HCT116 (cell line): ENCODE measurements at regions not wholly inside any gene's neighbourhood (a gene's known extent, or its start where the extent isn't known, plus 50 kb on each side); places are given as distances from the start of the nearest gene placed in this dataset.

Source experiments
- ATAC-seq: fragments of 200-7000 bp; cut with Tn5 transposase; 2 replicates; pipeline ENCODE4 v1.9.1; 2020; ENCODE audit warnings: mild to moderate bottlenecking, moderate library complexity
- BruUV-seq: library from RNA; stranded (reverse); fragments of 400-500 nt; replicated peaks from 2 replicates; lab custom pipeline; 2021; lab: Mats Ljungman, UMichigan
- CTCF ChIA-PET: fragments of 300-600 bp; sonication (Branson Sonifier 250); formaldehyde crosslinking; loops from one replicate; lab custom pipeline; 2021; ENCODE audit warnings: antibody characterized with exemption; lab: Charles Lee
- POLR2A ChIA-PET: fragments of 300-600, 350-600 bp; sonication (Branson Sonifier 250); formaldehyde crosslinking; loops from one replicate; lab custom pipeline; 2021; ENCODE audit warnings: antibody characterized with exemption; lab: Charles Lee
- RAD21 ChIA-PET, 2 experiments: fragments of 300-600 bp; sonication (Branson Sonifier 250); formaldehyde crosslinking; loops; one replicate each; lab custom pipeline; 2023; ENCODE audit warnings: low total read pairs in 2 of 2; ENCODE audit not compliant: uncharacterized antibody in 2 of 2, unreplicated experiment in 2 of 2, low non-redundant PET in 1 of 2; lab: Charles Lee
- DNase-seq: peaks from one replicate; pipeline ENCODE4 v3.0.0-alpha.2; 2010; ENCODE audit warnings: low read depth, low spot score
- H2AFZ ChIP-seq: fragments of 200-600 bp; shearing (Covaris generic), sonication (generic); 2 replicates; pipeline ENCODE4 v1.6.1; 2017; ENCODE audit warnings: low read depth, mixed run types, mixed read lengths, antibody characterized with exemption, low read length; ENCODE audit not compliant: poor library complexity, severe bottlenecking
- H3K27ac ChIP-seq: 2 replicates; pipeline ENCODE4 v1.5.1; 2012; ENCODE audit warnings: low read depth, low read length
- H3K27me3 ChIP-seq: fragments of 200-600 bp; sonication (generic); 2 replicates; pipeline ENCODE4 v1.6.1; 2016; ENCODE audit warnings: mixed run types, low read length, mixed read lengths; ENCODE audit not compliant: insufficient read depth
- H3K36me3 ChIP-seq, 2 experiments: fragments of 200-500 bp in 1 of 2; fragments of 200-600 bp in 1 of 2; sonication (Bioruptor generic) in 1 of 2; sonication (generic) in 1 of 2; 2 replicates each; pipeline versions ENCODE4 v1.5.1 to v1.6.1; 2014 to 2016; ENCODE audit warnings: low read length in 2 of 2, inconsistent platforms in 1 of 2, mixed read lengths in 1 of 2, mixed run types in 1 of 2; ENCODE audit not compliant: insufficient read depth in 2 of 2, control insufficient read depth in 1 of 2
- H3K4me1 ChIP-seq, 2 experiments: fragments of 200-600 bp in 1 of 2; sonication (generic) in 1 of 2; 2 replicates each; pipeline versions ENCODE4 v1.5.1 to v1.6.1; 2012 to 2017; ENCODE audit warnings: low read length in 2 of 2, inconsistent platforms in 1 of 2, mild to moderate bottlenecking in 1 of 2, mixed read lengths in 1 of 2, mixed run types in 1 of 2, moderate library complexity in 1 of 2; ENCODE audit not compliant: insufficient read depth in 2 of 2, control insufficient read depth in 1 of 2
- H3K4me2 ChIP-seq: fragments of 200-600 bp; sonication (generic); 2 replicates; pipeline ENCODE4 v1.6.1; 2017; ENCODE audit warnings: mixed run types, low read length, mixed read lengths
- H3K4me3 ChIP-seq, 2 experiments: fragments of 200-600 bp in 1 of 2; sonication (generic) in 1 of 2; replicated peaks in 1 of 2; 2 replicates each; pipeline ENCODE4 v1.5.1; 2011 to 2016; ENCODE audit warnings: low read length in 2 of 2, control low read depth in 1 of 2, low read depth in 1 of 2, mild to moderate bottlenecking in 1 of 2, mixed read lengths in 1 of 2, mixed run types in 1 of 2
- H3K79me2 ChIP-seq: fragments of 200-600 bp; sonication (generic); 2 replicates; pipeline ENCODE4 v1.6.1; 2017; ENCODE audit warnings: mild to moderate bottlenecking, mixed run types, low read length, moderate library complexity, mixed read lengths; ENCODE audit not compliant: insufficient read depth
- H3K9ac ChIP-seq: fragments of 200-600 bp; sonication (generic); 2 replicates; pipeline ENCODE4 v1.6.1; 2016; ENCODE audit warnings: low read length, mixed read lengths
- H3K9me2 ChIP-seq: fragments of 200-600 bp; sonication (generic), shearing (Covaris generic); 2 replicates; pipeline ENCODE4 v1.6.1; 2017; ENCODE audit warnings: mixed run types, mild to moderate bottlenecking, moderate library complexity; ENCODE audit not compliant: insufficient read depth
- H3K9me3 ChIP-seq, 2 experiments: fragments of 200-500 bp in 1 of 2; fragments of 200-600 bp in 1 of 2; sonication (Bioruptor generic) in 1 of 2; sonication (generic) in 1 of 2; 2 replicates each; pipeline ENCODE4 v1.6.1; 2014 to 2017; ENCODE audit warnings: low read length in 2 of 2, mixed read lengths in 2 of 2, inconsistent platforms in 1 of 2, low read depth in 1 of 2, mild to moderate bottlenecking in 1 of 2, mixed run types in 1 of 2, moderate library complexity in 1 of 2; ENCODE audit not compliant: control insufficient read depth in 1 of 2, insufficient read depth in 1 of 2
- H4K20me1 ChIP-seq: fragments of 200-600 bp; sonication (generic), shearing (Covaris generic); 2 replicates; pipeline ENCODE4 v1.6.1; 2017; ENCODE audit warnings: mixed run types, mild to moderate bottlenecking, moderate library complexity; ENCODE audit not compliant: insufficient read depth
- EZH2 ChIP-seq: fragments of 200-600 bp; sonication (generic); IDR thresholded peaks from 2 replicates; pipeline ENCODE4 v1.6.1; 2017; ENCODE audit warnings: antibody characterized with exemption, mixed run types
- EZH2phosphoT487 ChIP-seq: fragments of 200-600 bp; IDR thresholded peaks from 2 replicates; pipeline ENCODE4 v1.6.1; 2018; ENCODE audit warnings: antibody characterized with exemption, borderline replicate concordance
- FOSL1 ChIP-seq: IDR thresholded peaks from 2 replicates; pipeline ENCODE4 v1.6.1; 2012; ENCODE audit warnings: low read depth
- POLR2AphosphoS5 ChIP-seq: IDR thresholded peaks from 2 replicates; pipeline ENCODE4 v1.6.1; 2011; ENCODE audit warnings: mild to moderate bottlenecking, low read depth, low read length, moderate library complexity
- SIN3A ChIP-seq: IDR thresholded peaks from 2 replicates; pipeline ENCODE4 v1.6.1; 2012; ENCODE audit warnings: low read depth
- SP1 ChIP-seq: IDR thresholded peaks from 2 replicates; pipeline ENCODE4 v1.6.1; 2012; ENCODE audit warnings: low read depth
- SRF ChIP-seq: IDR thresholded peaks from 2 replicates; pipeline ENCODE4 v1.6.1; 2012; ENCODE audit warnings: low read depth
- YY1 ChIP-seq: IDR thresholded peaks from 2 replicates; pipeline ENCODE4 v1.6.1; 2011; ENCODE audit warnings: low read length, low read depth, moderate library complexity, mild to moderate bottlenecking; ENCODE audit not compliant: insufficient replicate concordance; ENCODE audit errors: extremely low read depth
- ZFX ChIP-seq: fragments of 450-650 bp; IDR thresholded peaks from 2 replicates; pipeline ENCODE4 v1.6.1; 2017
- ZNF274 ChIP-seq: fragments of 200-500 bp; sonication (Bioruptor generic); IDR thresholded peaks from 2 replicates; pipeline ENCODE4 v1.6.1; 2014; ENCODE audit warnings: mild to moderate bottlenecking, low read depth, low read length, inconsistent platforms
- intact Hi-C: fragments of 100-400 bp; cut with micrococcal nuclease; formaldehyde crosslinking; loops from 2 replicates; pipeline ENCODE4 v1.10.0; 2022
- TF ChIP-seq, protein P1 (sequence below): IDR thresholded peaks from 2 replicates; pipeline ENCODE4 v1.6.1; 2012
- TF ChIP-seq, protein P2 (sequence below): IDR thresholded peaks from 2 replicates; pipeline ENCODE4 v1.6.1; 2011; ENCODE audit warnings: mild to moderate bottlenecking, low read length, moderate library complexity; ENCODE audit not compliant: insufficient replicate concordance; ENCODE audit errors: extremely low read depth
- TF ChIP-seq, protein P3 (sequence below), 3 experiments: fragments of 200-600 bp in 1 of 3; sonication (generic) in 1 of 3; IDR thresholded peaks in 2 of 3; conservative IDR thresholded peaks in 1 of 3; 2 replicates each; pipeline ENCODE4 v1.5.1; 2012 to 2017; ENCODE audit warnings: low read depth in 2 of 3, low read length in 2 of 3, antibody characterized with exemption in 1 of 3, borderline replicate concordance in 1 of 3, control low read depth in 1 of 3, mild to moderate bottlenecking in 1 of 3, mixed read lengths in 1 of 3, mixed run types in 1 of 3, moderate library complexity in 1 of 3; ENCODE audit not compliant: insufficient read depth in 1 of 3
- TF ChIP-seq, protein P4 (sequence below): IDR thresholded peaks from 2 replicates; pipeline ENCODE4 v1.6.1; 2012; ENCODE audit warnings: low read depth

- BruUV-seq = no TSS peak
- Histone ChIP-seq H3K79me2 (no peaks in the 10 kb centered on the region), H3K9ac (no peak overlapping the region), H3K27ac (no peak overlapping the region), H4K20me1 (no peaks in the 10 kb centered on the region), H3K4me3 (no peak overlapping the region), H3K4me1 (no peaks in the 10 kb centered on the region), H3K9me2 (no peaks in the 10 kb centered on the region), H3K27me3 (no peaks in the 10 kb centered on the region), H2AFZ (no peak overlapping the region), H3K4me2 (no peak overlapping the region), H3K9me3 (no peaks in the 10 kb centered on the region; a peak in 1 of 4 replicates), H3K36me3 (no peaks in the 10 kb centered on the region)
- TF ChIP-seq ZNF274 (no peak), EZH2 (no peak), ZFX (no peak), SP1 (no peak), SIN3A (no peak), FOSL1 (no peak), SRF (no peak), EZH2phosphoT487 (no peak), POLR2AphosphoS5 (no peak), YY1 (no peak)
- TF ChIP-seq, protein P1, sequence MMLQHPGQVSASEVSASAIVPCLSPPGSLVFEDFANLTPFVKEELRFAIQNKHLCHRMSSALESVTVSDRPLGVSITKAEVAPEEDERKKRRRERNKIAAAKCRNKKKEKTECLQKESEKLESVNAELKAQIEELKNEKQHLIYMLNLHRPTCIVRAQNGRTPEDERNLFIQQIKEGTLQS = no peak
- TF ChIP-seq, protein P2, sequence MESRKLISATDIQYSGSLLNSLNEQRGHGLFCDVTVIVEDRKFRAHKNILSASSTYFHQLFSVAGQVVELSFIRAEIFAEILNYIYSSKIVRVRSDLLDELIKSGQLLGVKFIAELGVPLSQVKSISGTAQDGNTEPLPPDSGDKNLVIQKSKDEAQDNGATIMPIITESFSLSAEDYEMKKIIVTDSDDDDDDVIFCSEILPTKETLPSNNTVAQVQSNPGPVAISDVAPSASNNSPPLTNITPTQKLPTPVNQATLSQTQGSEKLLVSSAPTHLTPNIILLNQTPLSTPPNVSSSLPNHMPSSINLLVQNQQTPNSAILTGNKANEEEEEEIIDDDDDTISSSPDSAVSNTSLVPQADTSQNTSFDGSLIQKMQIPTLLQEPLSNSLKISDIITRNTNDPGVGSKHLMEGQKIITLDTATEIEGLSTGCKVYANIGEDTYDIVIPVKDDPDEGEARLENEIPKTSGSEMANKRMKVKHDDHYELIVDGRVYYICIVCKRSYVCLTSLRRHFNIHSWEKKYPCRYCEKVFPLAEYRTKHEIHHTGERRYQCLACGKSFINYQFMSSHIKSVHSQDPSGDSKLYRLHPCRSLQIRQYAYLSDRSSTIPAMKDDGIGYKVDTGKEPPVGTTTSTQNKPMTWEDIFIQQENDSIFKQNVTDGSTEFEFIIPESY = no peak
- TF ChIP-seq, protein P3, sequence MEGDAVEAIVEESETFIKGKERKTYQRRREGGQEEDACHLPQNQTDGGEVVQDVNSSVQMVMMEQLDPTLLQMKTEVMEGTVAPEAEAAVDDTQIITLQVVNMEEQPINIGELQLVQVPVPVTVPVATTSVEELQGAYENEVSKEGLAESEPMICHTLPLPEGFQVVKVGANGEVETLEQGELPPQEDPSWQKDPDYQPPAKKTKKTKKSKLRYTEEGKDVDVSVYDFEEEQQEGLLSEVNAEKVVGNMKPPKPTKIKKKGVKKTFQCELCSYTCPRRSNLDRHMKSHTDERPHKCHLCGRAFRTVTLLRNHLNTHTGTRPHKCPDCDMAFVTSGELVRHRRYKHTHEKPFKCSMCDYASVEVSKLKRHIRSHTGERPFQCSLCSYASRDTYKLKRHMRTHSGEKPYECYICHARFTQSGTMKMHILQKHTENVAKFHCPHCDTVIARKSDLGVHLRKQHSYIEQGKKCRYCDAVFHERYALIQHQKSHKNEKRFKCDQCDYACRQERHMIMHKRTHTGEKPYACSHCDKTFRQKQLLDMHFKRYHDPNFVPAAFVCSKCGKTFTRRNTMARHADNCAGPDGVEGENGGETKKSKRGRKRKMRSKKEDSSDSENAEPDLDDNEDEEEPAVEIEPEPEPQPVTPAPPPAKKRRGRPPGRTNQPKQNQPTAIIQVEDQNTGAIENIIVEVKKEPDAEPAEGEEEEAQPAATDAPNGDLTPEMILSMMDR (IDR thresholded peaks at IDR 0.05 in 2 of 3, conservative IDR thresholded peaks at IDR 0.05 in 1 of 3; ENCODE audit: borderline replicate concordance in 1 of 3, insufficient read depth in 1 of 3, low read depth in 2 of 3, low read length in 2 of 3) = no peak
- TF ChIP-seq, protein P4, sequence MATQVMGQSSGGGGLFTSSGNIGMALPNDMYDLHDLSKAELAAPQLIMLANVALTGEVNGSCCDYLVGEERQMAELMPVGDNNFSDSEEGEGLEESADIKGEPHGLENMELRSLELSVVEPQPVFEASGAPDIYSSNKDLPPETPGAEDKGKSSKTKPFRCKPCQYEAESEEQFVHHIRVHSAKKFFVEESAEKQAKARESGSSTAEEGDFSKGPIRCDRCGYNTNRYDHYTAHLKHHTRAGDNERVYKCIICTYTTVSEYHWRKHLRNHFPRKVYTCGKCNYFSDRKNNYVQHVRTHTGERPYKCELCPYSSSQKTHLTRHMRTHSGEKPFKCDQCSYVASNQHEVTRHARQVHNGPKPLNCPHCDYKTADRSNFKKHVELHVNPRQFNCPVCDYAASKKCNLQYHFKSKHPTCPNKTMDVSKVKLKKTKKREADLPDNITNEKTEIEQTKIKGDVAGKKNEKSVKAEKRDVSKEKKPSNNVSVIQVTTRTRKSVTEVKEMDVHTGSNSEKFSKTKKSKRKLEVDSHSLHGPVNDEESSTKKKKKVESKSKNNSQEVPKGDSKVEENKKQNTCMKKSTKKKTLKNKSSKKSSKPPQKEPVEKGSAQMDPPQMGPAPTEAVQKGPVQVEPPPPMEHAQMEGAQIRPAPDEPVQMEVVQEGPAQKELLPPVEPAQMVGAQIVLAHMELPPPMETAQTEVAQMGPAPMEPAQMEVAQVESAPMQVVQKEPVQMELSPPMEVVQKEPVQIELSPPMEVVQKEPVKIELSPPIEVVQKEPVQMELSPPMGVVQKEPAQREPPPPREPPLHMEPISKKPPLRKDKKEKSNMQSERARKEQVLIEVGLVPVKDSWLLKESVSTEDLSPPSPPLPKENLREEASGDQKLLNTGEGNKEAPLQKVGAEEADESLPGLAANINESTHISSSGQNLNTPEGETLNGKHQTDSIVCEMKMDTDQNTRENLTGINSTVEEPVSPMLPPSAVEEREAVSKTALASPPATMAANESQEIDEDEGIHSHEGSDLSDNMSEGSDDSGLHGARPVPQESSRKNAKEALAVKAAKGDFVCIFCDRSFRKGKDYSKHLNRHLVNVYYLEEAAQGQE = no peak
- ChIA-PET RAD21 (no interaction called here), CTCF (no interaction called here), POLR2A (no interaction called here)
- intact Hi-C loops = no loop called here
- ATAC-seq (no peak), DNase-seq (no peak)
Measured at GRCh38 chrX:874061-874460, 243.5 kb downstream of the SHOX start.
